ENCODE measurements at regions not wholly inside any gene's neighbourhood (a gene's known extent, or its start where the extent isn't known, plus 50 kb on each side); places are given as distances from the start of the nearest gene placed in this dataset.

DNA sequence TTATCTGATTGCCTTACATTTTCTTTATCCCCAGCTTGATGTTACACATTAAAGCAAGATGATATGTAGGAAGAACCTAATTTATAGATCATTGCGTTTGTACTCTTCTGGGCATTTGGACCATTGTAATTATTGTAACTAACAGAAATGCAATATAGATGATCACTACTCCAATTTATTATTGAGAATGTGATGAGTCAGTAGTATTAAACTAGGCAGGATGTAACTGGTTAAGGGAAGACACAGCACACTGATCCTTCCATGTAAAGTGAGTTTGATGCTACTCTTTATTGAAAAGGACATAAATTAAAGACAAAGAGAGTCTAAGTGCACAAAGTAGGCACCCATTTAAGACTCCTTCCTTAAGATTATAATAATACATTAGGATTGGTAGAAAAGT, 223.8 kb downstream of the KIF2B start:
- TF ChIP-seq YY1 (IDR thresholded peaks at IDR 0.05; ENCODE audit: low read depth) (no peak), CEBPB (IDR thresholded peaks at IDR 0.05) (no peak), RAD21 (IDR thresholded peaks at IDR 0.05; ENCODE audit: low read depth) (no peak), TAF1 (IDR thresholded peaks at IDR 0.05; ENCODE audit: low read depth) (no peak), EP300 (IDR thresholded peaks at IDR 0.05; ENCODE audit: borderline replicate concordance) (no peak), CREB1 (IDR thresholded peaks at IDR 0.05; ENCODE audit: low read depth) (no peak), NFIC (IDR thresholded peaks at IDR 0.05) (no peak), REST (IDR thresholded peaks at IDR 0.05; ENCODE audit: low read depth) (no peak), EGR1 (IDR thresholded peaks at IDR 0.05) (no peak), USF1 (IDR thresholded peaks at IDR 0.05) (no peak), TEAD4 (IDR thresholded peaks at IDR 0.05) (no peak), ZBTB7A (IDR thresholded peaks at IDR 0.05; ENCODE audit: low read depth) (no peak), TCF12 (IDR thresholded peaks at IDR 0.05; ENCODE audit: low read depth) (no peak)
- TF ChIP-seq, protein P1, sequence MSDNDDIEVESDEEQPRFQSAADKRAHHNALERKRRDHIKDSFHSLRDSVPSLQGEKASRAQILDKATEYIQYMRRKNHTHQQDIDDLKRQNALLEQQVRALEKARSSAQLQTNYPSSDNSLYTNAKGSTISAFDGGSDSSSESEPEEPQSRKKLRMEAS (IDR thresholded peaks at IDR 0.05): no peak

Measured in Ishikawa (cell line).